ENCODE measurements at regions not wholly inside any gene's neighbourhood (a gene's known extent, or its start where the extent isn't known, plus 50 kb on each side); places are given as distances from the start of the nearest gene placed in this dataset.

DNA sequence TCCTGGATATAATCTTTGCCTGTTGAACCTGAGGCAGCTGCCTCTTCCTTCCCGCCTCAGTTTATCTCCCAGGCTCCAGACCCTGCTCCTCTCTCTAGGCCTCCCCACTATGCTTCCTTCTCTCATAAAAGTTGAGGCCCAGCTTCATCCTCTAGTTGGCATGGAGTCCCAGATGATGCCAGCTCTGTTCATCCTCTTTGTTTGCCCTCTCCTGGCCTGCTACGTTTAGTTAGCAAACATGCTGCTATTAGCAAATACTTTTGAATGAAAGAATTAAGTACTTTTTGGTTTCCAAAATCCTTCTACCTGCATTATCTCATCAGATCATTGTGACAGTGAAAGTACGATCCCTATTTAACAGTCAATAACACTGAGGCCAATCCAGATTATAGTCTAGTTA lies 472.5 kb downstream of the COG6 start:
- no peak overlapping the region for H3K27ac ChIP-seq
- intact Hi-C loops (cut with DNase I; ENCODE audit: low total_unique reads) = no loop called here

DNA sequence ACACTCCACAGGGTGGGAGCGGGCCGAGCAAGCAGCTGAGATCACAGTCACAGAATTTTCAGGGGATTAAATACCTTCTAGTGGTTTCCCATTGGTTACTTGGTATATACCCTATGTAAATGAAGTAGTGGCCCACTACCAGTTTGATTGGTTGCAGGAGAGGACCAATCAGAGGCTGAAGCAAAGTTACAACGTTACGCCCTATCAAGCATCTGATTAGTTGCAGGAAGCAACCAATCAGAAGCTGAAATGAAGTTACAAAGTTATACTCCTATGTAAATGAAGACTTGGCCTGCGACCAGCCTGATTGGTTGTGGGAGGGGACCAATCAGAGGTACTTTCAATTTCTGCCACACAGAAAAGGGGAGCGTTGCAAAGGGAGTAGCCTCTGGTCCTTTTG lies 474.0 kb downstream of the COG6 start:
- no peak overlapping the region for H3K4me3 ChIP-seq
- DNase-seq = no peak
- 87 to 95% (median 94%) methylated on average over 6 of the region's 6 CpGs for WGBS, 5 donors
- no peaks in the 10 kb centered on the region for H3K27me3 ChIP-seq
- TF ChIP-seq POLR2AphosphoS5 (IDR thresholded peaks at IDR 0.05) = no peak
- TF ChIP-seq, protein P1, sequence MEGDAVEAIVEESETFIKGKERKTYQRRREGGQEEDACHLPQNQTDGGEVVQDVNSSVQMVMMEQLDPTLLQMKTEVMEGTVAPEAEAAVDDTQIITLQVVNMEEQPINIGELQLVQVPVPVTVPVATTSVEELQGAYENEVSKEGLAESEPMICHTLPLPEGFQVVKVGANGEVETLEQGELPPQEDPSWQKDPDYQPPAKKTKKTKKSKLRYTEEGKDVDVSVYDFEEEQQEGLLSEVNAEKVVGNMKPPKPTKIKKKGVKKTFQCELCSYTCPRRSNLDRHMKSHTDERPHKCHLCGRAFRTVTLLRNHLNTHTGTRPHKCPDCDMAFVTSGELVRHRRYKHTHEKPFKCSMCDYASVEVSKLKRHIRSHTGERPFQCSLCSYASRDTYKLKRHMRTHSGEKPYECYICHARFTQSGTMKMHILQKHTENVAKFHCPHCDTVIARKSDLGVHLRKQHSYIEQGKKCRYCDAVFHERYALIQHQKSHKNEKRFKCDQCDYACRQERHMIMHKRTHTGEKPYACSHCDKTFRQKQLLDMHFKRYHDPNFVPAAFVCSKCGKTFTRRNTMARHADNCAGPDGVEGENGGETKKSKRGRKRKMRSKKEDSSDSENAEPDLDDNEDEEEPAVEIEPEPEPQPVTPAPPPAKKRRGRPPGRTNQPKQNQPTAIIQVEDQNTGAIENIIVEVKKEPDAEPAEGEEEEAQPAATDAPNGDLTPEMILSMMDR (IDR thresholded peaks at IDR 0.05) = no peak
- no peak for TF ChIP-seq POLR2A (IDR thresholded peaks at IDR 0.05)
- TF ChIP-seq EP300 (IDR thresholded peaks at IDR 0.05) = no peak
- intact Hi-C loops (cut with DNase I; ENCODE audit: low total_unique reads) = no loop called here
- H3K36me3 ChIP-seq = no peaks in the 10 kb centered on the region
- no peaks in the 10 kb centered on the region for H3K4me1 ChIP-seq
- H3K27ac ChIP-seq = no peak overlapping the region
- no peaks in the 10 kb centered on the region for H3K9me3 ChIP-seq

More for the DNA sequence above, 472.5 kb downstream of the COG6 start:
- Histone ChIP-seq H3K27me3 (no peaks in the 10 kb centered on the region), H3K4me3 (no peak overlapping the region), H3K4me1 (no peaks in the 10 kb centered on the region), H3K9me3 (no peaks in the 10 kb centered on the region), H3K36me3 (no peaks in the 10 kb centered on the region)
- WGBS, 5 donors = 70 to 76% (median 75%) methylated on average over 3 of the region's 3 CpGs
- TF ChIP-seq POLR2AphosphoS5 (IDR thresholded peaks at IDR 0.05) (no peak), EP300 (IDR thresholded peaks at IDR 0.05) (no peak), POLR2A (IDR thresholded peaks at IDR 0.05) (no peak)
- TF ChIP-seq, protein P1 (IDR thresholded peaks at IDR 0.05) = no peak
- no peak for DNase-seq

DNA sequence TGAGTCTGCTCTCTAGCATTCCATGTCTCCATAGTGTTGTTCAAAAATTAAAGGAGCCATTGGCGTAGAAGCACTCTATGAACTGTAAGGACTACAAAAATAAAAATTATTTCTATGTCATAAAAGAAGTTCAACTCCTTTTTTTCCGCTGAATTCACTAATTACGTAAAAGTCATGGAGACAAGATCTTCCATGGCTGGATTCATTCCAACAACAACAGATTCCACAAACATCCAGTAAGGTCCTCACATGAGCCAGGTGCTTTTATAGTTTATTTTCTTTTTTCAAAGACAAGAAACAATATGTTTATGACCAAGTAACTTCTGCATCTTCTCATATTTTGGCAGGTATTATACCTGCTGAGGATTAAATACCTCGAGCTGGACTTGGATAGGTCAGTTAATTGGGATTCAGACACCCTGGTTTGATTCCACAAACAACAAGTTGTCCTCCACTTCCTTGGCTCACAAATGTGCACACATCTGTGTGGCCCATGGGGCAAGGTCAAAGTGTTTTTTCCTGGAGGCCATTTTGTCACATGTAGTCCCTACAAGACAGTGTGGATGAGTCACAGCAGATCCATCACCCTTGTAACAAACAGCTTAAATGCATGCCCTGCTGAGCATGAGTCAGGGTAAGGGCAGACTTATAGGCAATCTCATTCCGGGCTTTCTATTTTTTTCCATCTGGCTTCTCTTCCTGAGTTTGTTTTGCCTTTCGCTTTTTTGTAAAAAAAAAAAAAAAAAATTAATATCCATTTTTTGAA lies 475.6 kb downstream of the COG6 start:
- Histone ChIP-seq H3K27ac (no peak overlapping the region), H3K9me3 (no peaks in the 10 kb centered on the region), H3K36me3 (no peaks in the 10 kb centered on the region), H3K4me3 (no peak overlapping the region), H3K27me3 (no peaks in the 10 kb centered on the region), H3K4me1 (no peaks in the 10 kb centered on the region)
- intact Hi-C loops (cut with DNase I; ENCODE audit: low total_unique reads) = no loop called here
- WGBS, 5 donors = 83 to 89% (median 85%) methylated on average over 6 of the region's 6 CpGs
- no peak for TF ChIP-seq POLR2AphosphoS5 (IDR thresholded peaks at IDR 0.05)
- TF ChIP-seq, protein P1 (IDR thresholded peaks at IDR 0.05) = no peak
- TF ChIP-seq EP300 (IDR thresholded peaks at IDR 0.05) = no peak
- TF ChIP-seq POLR2A (IDR thresholded peaks at IDR 0.05) = no peak
- DNase-seq = no peak

DNA sequence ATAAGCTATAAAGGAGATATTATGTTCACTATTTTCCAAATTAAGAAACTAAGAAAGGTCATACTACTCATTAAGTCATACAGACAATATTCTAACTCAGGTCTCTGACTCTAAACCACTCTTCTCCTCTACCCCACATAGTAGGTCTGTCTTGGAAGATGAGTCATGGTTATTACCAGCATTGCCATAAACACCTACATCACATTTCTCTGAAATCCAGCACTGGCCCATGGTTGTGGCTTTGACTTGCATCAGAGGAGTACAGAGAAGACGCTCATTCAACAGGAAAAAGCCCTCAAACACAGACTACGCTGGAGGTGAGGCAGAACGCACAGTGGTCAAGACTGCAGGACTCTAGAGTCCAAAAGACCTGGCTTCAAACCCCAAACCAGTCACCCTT lies 476.8 kb downstream of the COG6 start:
- no peak overlapping the region for H3K4me3 ChIP-seq
- no peaks in the 10 kb centered on the region for H3K36me3 ChIP-seq
- no peaks in the 10 kb centered on the region for H3K9me3 ChIP-seq
- H3K27ac ChIP-seq = no peak overlapping the region
- intact Hi-C loops (cut with DNase I; ENCODE audit: low total_unique reads) = no loop called here
- DNase-seq = no peak
- no peaks in the 10 kb centered on the region for H3K4me1 ChIP-seq
- H3K27me3 ChIP-seq = no peaks in the 10 kb centered on the region
- WGBS, 5 donors = 75 to 93% (median 89%) methylated on average over 3 of the region's 3 CpGs
- TF ChIP-seq, protein P1 (IDR thresholded peaks at IDR 0.05) = no peak
- TF ChIP-seq POLR2A (IDR thresholded peaks at IDR 0.05) = no peak
- no peak for TF ChIP-seq POLR2AphosphoS5 (IDR thresholded peaks at IDR 0.05)
- TF ChIP-seq EP300 (IDR thresholded peaks at IDR 0.05) = no peak
